ENCODE measurements at regions not wholly inside any gene's neighbourhood (a gene's known extent, or its start where the extent isn't known, plus 50 kb on each side); places are given as distances from the start of the nearest gene placed in this dataset.

GRCh38 chr7:66575398-66575797 lies 53.3 kb upstream of the KCTD7 start (continued):
- TF ChIP-seq ETS1 (IDR thresholded peaks at IDR 0.05) (no peak), CREB1 (CRISPR knock-in tag; IDR thresholded peaks at IDR 0.05; ENCODE audit: low read depth) (no peak), REST (IDR thresholded peaks at IDR 0.05; ENCODE audit: unreplicated experiment) (no peak), STAT1 (IDR thresholded peaks at IDR 0.05; ENCODE audit: unreplicated experiment) (no peak), EZH2phosphoT487 (IDR thresholded peaks at IDR 0.05; ENCODE audit: unreplicated experiment) (no peak), ZNF331 (CRISPR knock-in tag; IDR thresholded peaks at IDR 0.05; ENCODE audit: low read depth) (no peak)

- peaks cover 39% of the 10 kb centered on the region for H3K36me3 Mint-ChIP-seq (ENCODE audit: low read depth)
- H3K27ac Mint-ChIP-seq: no peak overlapping the region; the same call in 1 of the 2 replicates
- H3K4me2 ChIP-seq: no peak overlapping the region
- TF ChIP-seq ZNF462 (CRISPR knock-in tag; IDR thresholded peaks at IDR 0.05): no peak
- no peak for TF ChIP-seq ZNF114 (CRISPR knock-in tag; IDR thresholded peaks at IDR 0.05)
- TF ChIP-seq ZNF331 (CRISPR knock-in tag; IDR thresholded peaks at IDR 0.05; ENCODE audit: low read depth): no peak
- TF ChIP-seq STAT1 (IDR thresholded peaks at IDR 0.05; ENCODE audit: unreplicated experiment): no peak
- TF ChIP-seq POLR2AphosphoS5 (IDR thresholded peaks at IDR 0.05; ENCODE audit: low read depth): no peak
- no peak for TF ChIP-seq NANOG (IDR thresholded peaks at IDR 0.05; ENCODE audit: borderline replicate concordance)
- no peak for TF ChIP-seq ETS1 (IDR thresholded peaks at IDR 0.05)
Measured at GRCh38 chr7:66576646-66577045, 52.0 kb upstream of the KCTD7 start.

More at GRCh38 chr7:66576646-66577045, 52.0 kb upstream of the KCTD7 start:
- DNase-seq (ENCODE audit: low spot score) (peak; percentile 30), ATAC-seq (no peak)
- Histone ChIP-seq H3K27me3 (ENCODE audit: insufficient read depth) (no peaks in the 10 kb centered on the region), H3K36me3 (ENCODE audit: insufficient read depth) (peaks cover 27% of the 10 kb centered on the region), H3K27ac (ENCODE audit: low read depth) (0 out of 2 replicates have a peak overlapping the region, but pooled peaks have one; percentile 34), H3K79me2 (replicated peaks; ENCODE audit: insufficient read depth) (peaks cover 100% of the 10 kb centered on the region), H3F3A (replicated peaks; ENCODE audit: low read depth) (peaks cover 2% of the 10 kb centered on the region; the same call in 1 of the 2 replicates), H3K9me2 (ENCODE audit: insufficient read depth) (no peaks in the 10 kb centered on the region), H2AFZ (no peak overlapping the region), H4K20me1 (replicated peaks; ENCODE audit: insufficient read depth) (peaks cover 20% of the 10 kb centered on the region; the same call in 1 of the 2 replicates), H3K4me1 (ENCODE audit: insufficient read depth) (peaks cover 4% of the 10 kb centered on the region; the same call in 1 of the 2 replicates), H3K4me3 (no peak overlapping the region)
- no peaks in the 10 kb centered on the region for H3K27me3 Mint-ChIP-seq (ENCODE audit: insufficient read depth, low read depth, poor library complexity)
- no peak overlapping the region for H3K4me3 Mint-ChIP-seq
- no peaks in the 10 kb centered on the region; the same call in 1 of the 3 replicates for H3K4me1 Mint-ChIP-seq
- no peaks in the 10 kb centered on the region for H3K9me3 Mint-ChIP-seq
